MM.1S (cell line): ENCODE measurements at regions not wholly inside any gene's neighbourhood (a gene's known extent, or its start where the extent isn't known, plus 50 kb on each side); places are given as distances from the start of the nearest gene placed in this dataset.
"Not testable (repeated sequence)": the region's sequence is repeated elsewhere in the genome, so short reads cannot be mapped to it uniquely, and the experiment has no call there.

Experiments used
- EZH2phosphoT487 ChIP-seq: fragments of 300-600 bp; sonication (generic); IDR thresholded peaks from 2 replicates; pipeline ENCODE4 v1.6.1; 2018; ENCODE audit warnings: antibody characterized with exemption, low read length
- TF ChIP-seq, protein P1 (sequence below): fragments of 300-600 bp; sonication (generic); IDR thresholded peaks from 2 replicates; pipeline ENCODE4 v1.5.1; 2016; ENCODE audit warnings: antibody characterized with exemption, low read length, mixed read lengths

DNA sequence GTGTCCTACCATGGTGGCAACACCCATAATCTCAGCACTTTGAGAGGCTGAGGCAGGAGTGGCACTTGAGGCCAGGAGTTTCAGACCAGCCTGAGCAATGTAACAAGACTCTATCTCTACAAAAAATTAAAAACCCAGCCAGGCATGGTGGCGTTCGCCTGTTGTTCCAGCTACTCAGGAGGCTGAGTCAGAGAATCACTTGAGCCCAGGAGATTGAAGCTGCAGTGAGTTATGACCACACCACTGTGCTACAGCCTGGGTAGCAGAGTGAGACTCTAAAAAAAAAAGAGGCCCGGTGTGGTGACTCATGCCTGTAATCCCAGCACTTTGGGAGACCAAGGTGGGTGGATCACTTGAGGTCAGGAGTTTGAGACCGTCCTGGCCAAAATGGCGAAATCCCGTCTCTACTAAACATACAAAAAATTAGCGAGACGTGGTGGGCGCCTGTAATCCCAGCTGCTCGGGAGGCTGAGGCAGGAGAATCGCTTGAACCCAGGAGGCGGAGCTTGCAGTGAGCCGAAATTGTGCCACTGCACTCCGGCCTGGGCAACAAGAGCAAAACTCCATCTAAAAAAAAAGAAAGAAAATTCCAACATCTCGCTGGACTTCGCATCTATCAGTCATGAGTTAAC is 277.3 kb downstream of the CYRIA start:
- TF ChIP-seq, protein P1, sequence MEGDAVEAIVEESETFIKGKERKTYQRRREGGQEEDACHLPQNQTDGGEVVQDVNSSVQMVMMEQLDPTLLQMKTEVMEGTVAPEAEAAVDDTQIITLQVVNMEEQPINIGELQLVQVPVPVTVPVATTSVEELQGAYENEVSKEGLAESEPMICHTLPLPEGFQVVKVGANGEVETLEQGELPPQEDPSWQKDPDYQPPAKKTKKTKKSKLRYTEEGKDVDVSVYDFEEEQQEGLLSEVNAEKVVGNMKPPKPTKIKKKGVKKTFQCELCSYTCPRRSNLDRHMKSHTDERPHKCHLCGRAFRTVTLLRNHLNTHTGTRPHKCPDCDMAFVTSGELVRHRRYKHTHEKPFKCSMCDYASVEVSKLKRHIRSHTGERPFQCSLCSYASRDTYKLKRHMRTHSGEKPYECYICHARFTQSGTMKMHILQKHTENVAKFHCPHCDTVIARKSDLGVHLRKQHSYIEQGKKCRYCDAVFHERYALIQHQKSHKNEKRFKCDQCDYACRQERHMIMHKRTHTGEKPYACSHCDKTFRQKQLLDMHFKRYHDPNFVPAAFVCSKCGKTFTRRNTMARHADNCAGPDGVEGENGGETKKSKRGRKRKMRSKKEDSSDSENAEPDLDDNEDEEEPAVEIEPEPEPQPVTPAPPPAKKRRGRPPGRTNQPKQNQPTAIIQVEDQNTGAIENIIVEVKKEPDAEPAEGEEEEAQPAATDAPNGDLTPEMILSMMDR = not testable (repeated sequence)
- not testable (repeated sequence) for TF ChIP-seq EZH2phosphoT487
